Lower leg skin (tissue), 4 donors: ENCODE measurements at regions not wholly inside any gene's neighbourhood (a gene's known extent, or its start where the extent isn't known, plus 50 kb on each side); places are given as distances from the start of the nearest gene placed in this dataset.
"Not testable (repeated sequence)": the region's sequence is repeated elsewhere in the genome, so short reads cannot be mapped to it uniquely, and the experiment has no call there.

ENCODE experiments used
- DNase-seq, 2 donors: peaks; one replicate each; pipeline ENCODE4 v3.0.0-alpha.2; 2019; ENCODE audit warnings: low spot score in 2 of 2
- H3K4me3 ChIP-seq: fragments of 200-600 bp; sonication (generic); 2 replicates; pipeline ENCODE4 v1.5.1; 2017; ENCODE audit warnings: mild to moderate bottlenecking, low read depth; ENCODE audit not compliant: poor library complexity, severe bottlenecking
- CTCF ChIP-seq, 3 donors: fragments of 450-650 bp; IDR thresholded peaks; one replicate each; pipeline ENCODE4 v1.5.1; 2016; ENCODE audit warnings: antibody characterized with exemption in 3 of 3, mild to moderate bottlenecking in 3 of 3, moderate library complexity in 2 of 3
- POLR2A ChIP-seq, 2 donors: fragments of 450-650 bp; IDR thresholded peaks; one replicate each; pipeline ENCODE4 v1.6.1; 2016 to 2017; ENCODE audit warnings: antibody characterized with exemption in 2 of 2, mild to moderate bottlenecking in 1 of 2, moderate library complexity in 1 of 2
- WGBS, 2 donors: methylation state at CpG; one replicate each; pipeline ENCODE4 v1.1.5; 2018; 5-methylcytosine and 5-hydroxymethylcytosine counted together
- intact Hi-C: fragments of 100-400 bp; cut with DNase I; formaldehyde crosslinking; loops from one replicate; pipeline ENCODE4 v1.15.0; 2023; ENCODE audit warnings: low total_unique reads

GRCh38 chr7:149607683-149608082 lies 110.1 kb upstream of the ZNF746 start:
- no peak for DNase-seq
- TF ChIP-seq CTCF (IDR thresholded peaks at IDR 0.05): no peak
- TF ChIP-seq POLR2A (IDR thresholded peaks at IDR 0.05): no peak

GRCh38 chr7:149606826-149607225 lies 109.2 kb upstream of the ZNF746 start:
- intact Hi-C loops: no loop called here
- TF ChIP-seq POLR2A (IDR thresholded peaks at IDR 0.05) (no peak), CTCF (IDR thresholded peaks at IDR 0.05) (no peak)
- H3K4me3 ChIP-seq: no peak overlapping the region
- DNase-seq: no peak
- WGBS, 2 donors: 94 to 95% methylated on average over 4 of the region's 4 CpGs

More at GRCh38 chr7:149607683-149608082, 110.1 kb upstream of the ZNF746 start:
- 96 to 98% methylated on average over 4 of the region's 4 CpGs for WGBS, 2 donors
- H3K4me3 ChIP-seq: no peak overlapping the region
- intact Hi-C loops: no loop called here

GRCh38 chr7:149605696-149606095 lies 108.1 kb upstream of the ZNF746 start:
- 85 to 88% methylated on average over 6 of the region's 6 CpGs for WGBS, 2 donors
- intact Hi-C loops: no loop called here
- TF ChIP-seq POLR2A (IDR thresholded peaks at IDR 0.05): no peak
- no peak for TF ChIP-seq CTCF (IDR thresholded peaks at IDR 0.05)
- no peak for DNase-seq
- no peak overlapping the region for H3K4me3 ChIP-seq

GRCh38 chr7:149604521-149604920 lies 106.9 kb upstream of the ZNF746 start:
- 87 to 91% methylated on average over 4 of the region's 4 CpGs for WGBS, 2 donors
- DNase-seq: no peak
- no peak overlapping the region for H3K4me3 ChIP-seq
- no peak for TF ChIP-seq CTCF (IDR thresholded peaks at IDR 0.05)
- intact Hi-C loops: no loop called here

GRCh38 chr7:149600669-149601330 lies 103.2 kb upstream of the ZNF746 start:
- H3K4me3 ChIP-seq, intact Hi-C loops: not testable (repeated sequence)
- WGBS, 2 donors: 89% methylated on average over 21 of the region's 21 CpGs
- peak in 1 of 2 donors; percentile 80 for DNase-seq

- WGBS, 2 donors: 88% methylated on average over 7 of the region's 7 CpGs
- TF ChIP-seq CTCF (IDR thresholded peaks at IDR 0.05) (no peak), POLR2A (IDR thresholded peaks at IDR 0.05) (no peak)
- intact Hi-C loops: no loop called here
- peak in 1 of 2 donors; percentile 53 for DNase-seq
- H3K4me3 ChIP-seq: no peak overlapping the region
Measured at GRCh38 chr7:149599636-149600206, 102.1 kb upstream of the ZNF746 start.
